ENCODE measurements at regions not wholly inside any gene's neighbourhood (a gene's known extent, or its start where the extent isn't known, plus 50 kb on each side); places are given as distances from the start of the nearest gene placed in this dataset.

DNA sequence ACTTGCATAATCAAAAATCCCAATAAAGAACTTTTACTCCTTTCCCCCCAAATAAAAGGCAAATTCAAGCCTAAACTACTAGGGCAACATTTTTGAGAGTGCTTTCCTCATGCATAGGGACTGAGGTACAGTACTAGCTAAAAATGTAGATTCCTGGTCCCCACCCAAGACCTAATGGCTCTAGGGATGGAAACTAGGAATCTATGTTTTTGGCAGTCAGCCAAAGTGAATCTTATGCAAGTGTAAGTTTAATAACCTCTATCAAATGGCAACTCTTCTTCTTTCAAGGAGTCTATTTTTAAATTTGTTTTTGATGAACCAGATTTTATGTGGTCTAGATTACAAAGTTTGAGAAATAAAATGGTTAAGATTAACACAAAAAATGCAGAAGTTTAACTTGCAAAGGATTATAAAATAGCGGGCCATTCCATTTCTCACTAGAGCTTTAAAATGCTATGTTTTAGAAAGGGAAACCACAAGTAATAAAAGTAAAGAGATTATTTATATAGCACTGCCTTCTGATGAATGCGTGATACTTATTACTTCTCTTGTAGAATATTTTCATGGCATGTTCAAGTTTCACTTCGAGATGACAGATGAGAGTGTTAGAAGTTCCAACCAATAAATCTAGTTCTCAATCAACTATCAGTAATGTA is 70.4 kb upstream of the MDFIC start:
- H3K4me3 ChIP-seq = no peak overlapping the region
- H3K27ac ChIP-seq = no peak overlapping the region
- intact Hi-C loops (cut with DNase I) = no loop called here
- TF ChIP-seq POLR2AphosphoS5 (IDR thresholded peaks at IDR 0.05; ENCODE audit: insufficient read depth in 1 of 2, low read depth in 1 of 2) (no peak), POLR2A (IDR thresholded peaks at IDR 0.05) (no peak)
- TF ChIP-seq, protein P1, sequence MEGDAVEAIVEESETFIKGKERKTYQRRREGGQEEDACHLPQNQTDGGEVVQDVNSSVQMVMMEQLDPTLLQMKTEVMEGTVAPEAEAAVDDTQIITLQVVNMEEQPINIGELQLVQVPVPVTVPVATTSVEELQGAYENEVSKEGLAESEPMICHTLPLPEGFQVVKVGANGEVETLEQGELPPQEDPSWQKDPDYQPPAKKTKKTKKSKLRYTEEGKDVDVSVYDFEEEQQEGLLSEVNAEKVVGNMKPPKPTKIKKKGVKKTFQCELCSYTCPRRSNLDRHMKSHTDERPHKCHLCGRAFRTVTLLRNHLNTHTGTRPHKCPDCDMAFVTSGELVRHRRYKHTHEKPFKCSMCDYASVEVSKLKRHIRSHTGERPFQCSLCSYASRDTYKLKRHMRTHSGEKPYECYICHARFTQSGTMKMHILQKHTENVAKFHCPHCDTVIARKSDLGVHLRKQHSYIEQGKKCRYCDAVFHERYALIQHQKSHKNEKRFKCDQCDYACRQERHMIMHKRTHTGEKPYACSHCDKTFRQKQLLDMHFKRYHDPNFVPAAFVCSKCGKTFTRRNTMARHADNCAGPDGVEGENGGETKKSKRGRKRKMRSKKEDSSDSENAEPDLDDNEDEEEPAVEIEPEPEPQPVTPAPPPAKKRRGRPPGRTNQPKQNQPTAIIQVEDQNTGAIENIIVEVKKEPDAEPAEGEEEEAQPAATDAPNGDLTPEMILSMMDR (IDR thresholded peaks at IDR 0.05) = no peak
- no peaks in the 10 kb centered on the region for H3K27me3 ChIP-seq
- no peaks in the 10 kb centered on the region for H3K4me1 ChIP-seq
- DNase-seq (ENCODE audit: extremely low spot score in 2 of 2) = no peak
- no peaks in the 10 kb centered on the region for H3K36me3 ChIP-seq
- H3K9me3 ChIP-seq = no peaks in the 10 kb centered on the region

DNA sequence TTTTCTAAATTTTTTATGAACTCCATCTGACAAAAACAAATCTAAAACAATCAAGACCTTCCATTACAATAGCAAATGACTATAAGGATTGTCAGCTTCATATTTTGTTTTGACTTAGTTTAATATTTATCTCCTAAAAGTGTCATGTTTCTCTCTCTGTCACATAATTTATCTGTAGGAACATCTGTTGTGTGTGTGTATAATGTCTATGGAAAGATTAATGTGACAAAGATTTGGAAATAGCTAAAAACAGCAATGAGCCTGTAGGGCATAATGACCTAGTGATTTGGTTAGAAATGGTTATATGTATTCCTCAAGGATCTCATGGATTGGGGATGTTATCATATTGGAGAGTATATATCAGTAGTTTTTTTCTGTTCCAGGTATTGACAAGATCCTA is 69.6 kb upstream of the MDFIC start:
- Histone ChIP-seq H3K4me3 (no peak overlapping the region), H3K27me3 (no peaks in the 10 kb centered on the region), H3K4me1 (no peaks in the 10 kb centered on the region), H3K9me3 (no peaks in the 10 kb centered on the region), H3K27ac (no peak overlapping the region), H3K36me3 (no peaks in the 10 kb centered on the region)
- intact Hi-C loops (cut with DNase I) = no loop called here
- DNase-seq (ENCODE audit: extremely low spot score in 2 of 2) = no peak
- no peak for TF ChIP-seq POLR2AphosphoS5 (IDR thresholded peaks at IDR 0.05; ENCODE audit: insufficient read depth in 1 of 2, low read depth in 1 of 2)
- TF ChIP-seq, protein P1 (IDR thresholded peaks at IDR 0.05) = no peak
- TF ChIP-seq POLR2A (IDR thresholded peaks at IDR 0.05) = no peak

DNA sequence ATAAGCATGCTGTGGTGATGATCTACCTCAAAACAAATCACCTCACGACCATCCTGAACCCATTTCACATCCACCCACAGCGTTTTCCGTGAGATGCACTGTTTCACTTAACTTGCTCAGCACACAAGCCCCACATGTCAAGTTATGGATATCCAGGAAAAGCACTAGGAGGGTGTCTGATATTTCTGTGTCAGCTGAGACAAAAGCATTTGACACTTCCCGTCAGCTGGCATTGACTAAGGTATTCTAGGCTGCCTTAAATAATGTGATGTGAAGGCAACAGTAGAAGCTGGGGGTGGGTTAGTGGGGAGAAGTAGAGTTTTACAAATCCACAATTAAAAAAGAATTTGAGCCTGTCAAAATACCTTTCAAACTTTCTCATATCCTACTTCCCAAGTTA is 68.7 kb upstream of the MDFIC start:
- H3K4me3 ChIP-seq = no peak overlapping the region
- no peaks in the 10 kb centered on the region for H3K9me3 ChIP-seq
- no peak overlapping the region for H3K27ac ChIP-seq
- no peaks in the 10 kb centered on the region for H3K27me3 ChIP-seq
- no peaks in the 10 kb centered on the region for H3K4me1 ChIP-seq
- no peaks in the 10 kb centered on the region for H3K36me3 ChIP-seq
- no peak for DNase-seq (ENCODE audit: extremely low spot score in 2 of 2)
- intact Hi-C loops (cut with DNase I) = no loop called here
- no peak for TF ChIP-seq POLR2AphosphoS5 (IDR thresholded peaks at IDR 0.05; ENCODE audit: insufficient read depth in 1 of 2, low read depth in 1 of 2)

DNA sequence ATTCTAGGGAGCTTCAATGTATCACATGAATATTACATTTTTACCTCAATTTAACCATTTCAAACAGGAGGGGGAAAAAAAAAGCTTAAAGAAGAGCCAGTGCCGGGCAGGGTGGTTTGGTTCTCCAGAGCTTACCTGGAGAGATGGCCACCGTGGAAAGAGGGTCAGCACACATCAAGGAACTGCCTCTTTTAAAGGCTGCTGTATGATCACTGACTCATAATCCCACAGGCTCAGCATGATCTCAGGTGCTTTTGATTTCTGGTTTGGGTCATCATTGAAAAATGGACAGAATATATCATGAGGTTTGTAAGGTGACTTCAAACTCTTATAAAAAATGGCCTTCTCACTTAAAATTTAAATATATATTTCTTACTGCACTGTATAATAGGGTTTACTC is 67.5 kb upstream of the MDFIC start:
- Histone ChIP-seq H3K4me3 (no peak overlapping the region), H3K9me3 (no peaks in the 10 kb centered on the region), H3K27me3 (no peaks in the 10 kb centered on the region), H3K4me1 (no peaks in the 10 kb centered on the region), H3K36me3 (no peaks in the 10 kb centered on the region), H3K27ac (no peak overlapping the region)
- DNase-seq (ENCODE audit: extremely low spot score in 2 of 2) = no peak
- TF ChIP-seq, protein P1 (IDR thresholded peaks at IDR 0.05) = no peak
- TF ChIP-seq POLR2A (IDR thresholded peaks at IDR 0.05) (no peak), POLR2AphosphoS5 (IDR thresholded peaks at IDR 0.05; ENCODE audit: insufficient read depth in 1 of 2, low read depth in 1 of 2) (no peak)
- intact Hi-C loops (cut with DNase I) = no loop called here

DNA sequence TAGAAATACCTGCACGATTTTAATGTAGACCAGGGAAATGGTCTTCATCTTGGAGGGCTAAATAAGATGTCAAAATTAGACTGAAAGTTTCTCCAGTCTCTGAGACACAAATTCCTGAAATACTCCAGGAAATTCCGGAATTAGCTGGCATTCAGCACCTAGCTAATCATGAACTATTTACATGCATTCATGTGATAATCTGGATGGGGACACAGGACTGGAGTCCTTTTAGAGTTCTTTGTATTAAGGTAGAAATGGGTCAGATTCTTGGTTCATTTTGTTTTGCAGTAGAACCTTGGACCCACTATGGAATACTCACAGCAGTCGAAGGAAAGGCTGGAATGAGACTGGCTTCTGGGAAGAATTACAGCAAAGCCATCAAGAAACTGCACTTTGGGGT is 65.3 kb upstream of the MDFIC start:
- no peaks in the 10 kb centered on the region for H3K9me3 ChIP-seq
- no peaks in the 10 kb centered on the region for H3K36me3 ChIP-seq
- TF ChIP-seq POLR2A (IDR thresholded peaks at IDR 0.05) (no peak), POLR2AphosphoS5 (IDR thresholded peaks at IDR 0.05; ENCODE audit: insufficient read depth in 1 of 2, low read depth in 1 of 2) (no peak)
- TF ChIP-seq, protein P1 (IDR thresholded peaks at IDR 0.05) = no peak
- DNase-seq (ENCODE audit: extremely low spot score in 2 of 2) = no peak
- no peaks in the 10 kb centered on the region for H3K4me1 ChIP-seq
- no peak overlapping the region for H3K27ac ChIP-seq
- intact Hi-C loops (cut with DNase I) = no loop called here
- H3K4me3 ChIP-seq = no peak overlapping the region
- H3K27me3 ChIP-seq = no peaks in the 10 kb centered on the region

Data from vagina (tissue), 2 donors.